Glutamatergic neuron (in vitro differentiated cells): ENCODE measurements at regions not wholly inside any gene's neighbourhood (a gene's known extent, or its start where the extent isn't known, plus 50 kb on each side); places are given as distances from the start of the nearest gene placed in this dataset.
"Not testable (repeated sequence)": the region's sequence is repeated elsewhere in the genome, so short reads cannot be mapped to it uniquely, and the experiment has no call there.

Experiments used
- DNase-seq: peaks from one replicate; pipeline ENCODE4 v3.0.0; 2022
- H3K27ac Mint-ChIP-seq: one replicate; pipeline ENCODE4 v1.8.0; 2020; ENCODE audit warnings: mild to moderate bottlenecking, mixed read lengths, inconsistent platforms; ENCODE audit not compliant: unreplicated experiment
- H3K27me3 Mint-ChIP-seq: one replicate; pipeline ENCODE4 v1.8.0; 2020; ENCODE audit warnings: mild to moderate bottlenecking, moderate library complexity, mixed read lengths, inconsistent platforms; ENCODE audit not compliant: unreplicated experiment
- H3K36me3 Mint-ChIP-seq: one replicate; pipeline ENCODE4 v1.8.0; 2020; ENCODE audit warnings: mild to moderate bottlenecking, mixed read lengths, inconsistent platforms; ENCODE audit not compliant: unreplicated experiment
- H3K4me1 Mint-ChIP-seq: one replicate; pipeline ENCODE4 v1.8.0; 2020; ENCODE audit warnings: mild to moderate bottlenecking, low read depth, mixed read lengths, inconsistent platforms; ENCODE audit not compliant: unreplicated experiment
- H3K4me3 Mint-ChIP-seq: one replicate; pipeline ENCODE4 v1.8.0; 2020; ENCODE audit warnings: mild to moderate bottlenecking, mixed read lengths, inconsistent platforms; ENCODE audit not compliant: unreplicated experiment
- H3K9me3 Mint-ChIP-seq: one replicate; pipeline ENCODE4 v1.8.0; 2020; ENCODE audit warnings: mild to moderate bottlenecking, moderate library complexity, mixed read lengths, inconsistent platforms; ENCODE audit not compliant: unreplicated experiment
- TF ChIP-seq, protein P1 (sequence below): fragments of 200-600 bp; sonication (generic); IDR thresholded peaks from one replicate; pipeline ENCODE4 v1.5.0; 2021; ENCODE audit not compliant: partially characterized antibody, unreplicated experiment

- not testable (repeated sequence) for H3K27me3 Mint-ChIP-seq, DNase-seq, H3K4me1 Mint-ChIP-seq, H3K4me3 Mint-ChIP-seq, H3K36me3 Mint-ChIP-seq, H3K9me3 Mint-ChIP-seq, H3K27ac Mint-ChIP-seq
Observed at GRCh38 chr7:55686771-55687170, 114.5 kb upstream of the VOPP1 start.

DNA sequence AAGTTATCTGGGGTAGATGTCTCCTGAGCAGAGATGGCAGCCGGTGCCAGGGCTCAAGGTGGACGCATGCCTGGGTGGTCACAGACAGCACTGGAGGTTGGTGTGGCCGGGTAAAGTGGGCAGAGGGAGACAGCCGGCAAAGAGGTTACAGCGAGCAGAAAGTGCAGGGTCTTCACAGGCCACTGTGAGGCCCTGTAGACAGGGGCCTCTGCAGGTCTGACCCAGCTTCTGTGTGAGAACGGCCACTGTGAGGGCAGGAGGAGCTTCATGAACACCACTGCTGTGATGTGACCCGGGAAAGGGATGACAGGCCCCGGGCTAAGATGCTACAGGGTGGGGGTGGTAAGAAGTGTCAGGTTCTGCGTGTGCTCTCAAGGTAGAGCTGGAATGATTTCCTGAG is 111.2 kb upstream of the VOPP1 start:
- not testable (repeated sequence) for H3K36me3 Mint-ChIP-seq

GRCh38 chr7:55675589-55675988 is 103.3 kb upstream of the VOPP1 start:
- H3K4me1 Mint-ChIP-seq, H3K9me3 Mint-ChIP-seq, H3K27me3 Mint-ChIP-seq, H3K27ac Mint-ChIP-seq, DNase-seq, H3K4me3 Mint-ChIP-seq, H3K36me3 Mint-ChIP-seq: not testable (repeated sequence)

More for the DNA sequence above, 111.2 kb upstream of the VOPP1 start:
- H3K4me1 Mint-ChIP-seq, H3K27ac Mint-ChIP-seq, DNase-seq, H3K27me3 Mint-ChIP-seq, H3K4me3 Mint-ChIP-seq, H3K9me3 Mint-ChIP-seq: not testable (repeated sequence)

DNA sequence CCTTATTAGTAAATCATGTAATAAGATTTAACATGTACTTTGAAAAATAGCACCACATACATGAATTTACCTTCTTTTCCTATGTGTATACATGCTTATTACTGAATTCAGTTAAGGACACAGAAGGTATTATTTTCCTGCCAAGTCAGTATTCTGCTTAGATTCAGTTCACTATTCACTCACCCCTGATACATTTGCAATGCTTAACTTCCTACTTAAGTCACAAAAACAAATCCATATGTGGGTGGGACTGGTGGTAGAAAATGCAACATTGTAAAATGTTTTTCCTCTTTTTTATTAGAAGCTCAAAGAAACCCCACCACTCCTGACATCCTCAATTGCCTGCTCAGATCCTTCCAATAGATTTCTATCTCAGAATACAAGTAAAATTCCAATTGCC is 101.2 kb upstream of the VOPP1 start:
- H3K36me3 Mint-ChIP-seq, DNase-seq, H3K27me3 Mint-ChIP-seq, H3K4me1 Mint-ChIP-seq, H3K4me3 Mint-ChIP-seq, H3K9me3 Mint-ChIP-seq, H3K27ac Mint-ChIP-seq: not testable (repeated sequence)

GRCh38 chr7:55672084-55672483 is 99.8 kb upstream of the VOPP1 start:
- H3K4me3 Mint-ChIP-seq, H3K27ac Mint-ChIP-seq, DNase-seq, H3K27me3 Mint-ChIP-seq, H3K36me3 Mint-ChIP-seq, H3K4me1 Mint-ChIP-seq, H3K9me3 Mint-ChIP-seq: not testable (repeated sequence)

DNA sequence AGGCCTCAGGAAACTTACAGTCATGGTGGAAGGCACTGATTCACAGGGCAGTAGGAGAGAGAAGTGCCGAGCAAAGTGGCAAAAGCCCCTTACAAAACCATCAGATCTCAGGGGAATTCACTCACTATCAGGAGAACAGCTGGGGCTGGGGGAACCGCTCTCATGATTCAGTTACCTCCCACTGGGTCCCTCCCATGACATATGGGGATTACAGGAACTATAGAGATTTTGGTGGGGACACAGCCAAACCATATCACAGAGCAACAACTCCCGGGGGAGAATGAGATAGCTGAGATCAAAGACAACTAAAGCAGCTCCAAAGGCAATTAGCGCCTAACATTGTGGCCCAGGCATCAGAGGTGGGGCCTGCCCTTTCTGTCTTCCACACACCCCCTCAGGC is 85.4 kb upstream of the VOPP1 start:
- peak overlapping the region; percentile 73 for H3K27ac Mint-ChIP-seq
- TF ChIP-seq, protein P1, sequence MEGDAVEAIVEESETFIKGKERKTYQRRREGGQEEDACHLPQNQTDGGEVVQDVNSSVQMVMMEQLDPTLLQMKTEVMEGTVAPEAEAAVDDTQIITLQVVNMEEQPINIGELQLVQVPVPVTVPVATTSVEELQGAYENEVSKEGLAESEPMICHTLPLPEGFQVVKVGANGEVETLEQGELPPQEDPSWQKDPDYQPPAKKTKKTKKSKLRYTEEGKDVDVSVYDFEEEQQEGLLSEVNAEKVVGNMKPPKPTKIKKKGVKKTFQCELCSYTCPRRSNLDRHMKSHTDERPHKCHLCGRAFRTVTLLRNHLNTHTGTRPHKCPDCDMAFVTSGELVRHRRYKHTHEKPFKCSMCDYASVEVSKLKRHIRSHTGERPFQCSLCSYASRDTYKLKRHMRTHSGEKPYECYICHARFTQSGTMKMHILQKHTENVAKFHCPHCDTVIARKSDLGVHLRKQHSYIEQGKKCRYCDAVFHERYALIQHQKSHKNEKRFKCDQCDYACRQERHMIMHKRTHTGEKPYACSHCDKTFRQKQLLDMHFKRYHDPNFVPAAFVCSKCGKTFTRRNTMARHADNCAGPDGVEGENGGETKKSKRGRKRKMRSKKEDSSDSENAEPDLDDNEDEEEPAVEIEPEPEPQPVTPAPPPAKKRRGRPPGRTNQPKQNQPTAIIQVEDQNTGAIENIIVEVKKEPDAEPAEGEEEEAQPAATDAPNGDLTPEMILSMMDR: no peak
- H3K4me3 Mint-ChIP-seq: peak overlapping the region; percentile 57
- H3K9me3 Mint-ChIP-seq: no peaks in the 10 kb centered on the region
- peak; percentile 32 for DNase-seq
- peaks cover 2% of the 10 kb centered on the region for H3K27me3 Mint-ChIP-seq
- H3K36me3 Mint-ChIP-seq: no peaks in the 10 kb centered on the region
- H3K4me1 Mint-ChIP-seq: peaks cover 9% of the 10 kb centered on the region

GRCh38 chr7:55651057-55651456 is 78.8 kb upstream of the VOPP1 start:
- TF ChIP-seq, protein P1: no peak
- Mint-ChIP-seq H3K36me3 (no peaks in the 10 kb centered on the region), H3K27me3 (no peaks in the 10 kb centered on the region), H3K9me3 (no peaks in the 10 kb centered on the region), H3K4me3 (no peak overlapping the region), H3K27ac (peak overlapping the region; percentile 70), H3K4me1 (no peaks in the 10 kb centered on the region)
- no peak for DNase-seq

GRCh38 chr7:55649238-55649637 is 76.9 kb upstream of the VOPP1 start:
- Mint-ChIP-seq H3K9me3 (no peaks in the 10 kb centered on the region), H3K27ac (no peak overlapping the region), H3K4me1 (no peaks in the 10 kb centered on the region), H3K27me3 (no peaks in the 10 kb centered on the region), H3K36me3 (no peaks in the 10 kb centered on the region), H3K4me3 (no peak overlapping the region)
- TF ChIP-seq, protein P1: no peak
- no peak for DNase-seq
